Transverse colon (tissue), 4 donors: ENCODE measurements at regions not wholly inside any gene's neighbourhood (a gene's known extent, or its start where the extent isn't known, plus 50 kb on each side); places are given as distances from the start of the nearest gene placed in this dataset.
"Not testable (repeated sequence)": the region's sequence is repeated elsewhere in the genome, so short reads cannot be mapped to it uniquely, and the experiment has no call there.

Experiments used
- DNase-seq: peaks from one replicate; pipeline ENCODE4 v3.0.0-alpha.2; 2019
- H3K27ac ChIP-seq, 4 donors: fragments of 200-600 bp; sonication (generic); 2 replicates each; pipeline ENCODE4 v1.5.1; 2016 to 2018; ENCODE audit warnings: inconsistent platforms in 4 of 4
- H3K27me3 ChIP-seq: fragments of 200-600 bp; sonication (generic); 2 replicates; pipeline ENCODE4 v1.5.1; 2017; ENCODE audit warnings: inconsistent platforms
- H3K36me3 ChIP-seq, 4 donors: fragments of 200-600 bp; sonication (generic); 2 replicates each; pipeline ENCODE4 v1.5.1; 2017 to 2019; ENCODE audit warnings: inconsistent platforms in 4 of 4
- H3K4me1 ChIP-seq, 4 donors: fragments of 200-600 bp; sonication (generic); 2 replicates each; pipeline ENCODE4 v1.5.1; 2017 to 2020; ENCODE audit warnings: inconsistent platforms in 4 of 4
- H3K4me3 ChIP-seq, 4 donors: fragments of 200-600 bp; sonication (generic); 1 replicate in 1 of 4; 2 replicates in 3 of 4; pipeline versions ENCODE4 v1.5.1 to v1.6.1; 2017 to 2019; ENCODE audit warnings: inconsistent platforms in 4 of 4
- H3K9me3 ChIP-seq, 2 donors: fragments of 200-600 bp; sonication (generic); 2 replicates each; pipeline ENCODE4 v1.5.1; 2017 to 2019; ENCODE audit warnings: inconsistent platforms in 2 of 2
- CTCF ChIP-seq, 5 experiments: fragments of 200-600 bp in 3 of 5; fragments of 450-650 bp in 2 of 5; sonication (generic) in 3 of 5; IDR thresholded peaks; 1 replicate in 2 of 5; 2 replicates in 3 of 5; pipeline ENCODE4 v1.5.1; 2016 to 2017; ENCODE audit warnings: antibody characterized with exemption in 5 of 5, inconsistent platforms in 3 of 5, mild to moderate bottlenecking in 2 of 5, moderate library complexity in 1 of 5
- EP300 ChIP-seq: sonication (generic); formaldehyde crosslinking; IDR thresholded peaks from one replicate; pipeline ENCODE4 v1.6.1; 2017; ENCODE audit warnings: antibody characterized with exemption, low read depth
- POLR2A ChIP-seq: fragments of 450-650 bp; IDR thresholded peaks from one replicate; pipeline ENCODE4 v1.6.1; 2016; ENCODE audit warnings: antibody characterized with exemption, mild to moderate bottlenecking, moderate library complexity
- POLR2AphosphoS5 ChIP-seq, 3 donors: sonication (generic); formaldehyde crosslinking; IDR thresholded peaks; one replicate each; pipeline ENCODE4 v1.6.1; 2016; ENCODE audit warnings: antibody characterized with exemption in 3 of 3
- WGBS, 2 donors: methylation state at CpG; one replicate each; pipeline ENCODE4 v1.1.5; 2018; ENCODE audit warnings: low coverage in 1 of 2; 5-methylcytosine and 5-hydroxymethylcytosine counted together
- in situ Hi-C, 4 donors: fragments of 200-750 bp; cut with MboI; loops; one replicate each; pipeline versions ENCODE4 v1.15.0 to v1.15.1; 2017; ENCODE audit warnings: low sequenced_read_pairs in 3 of 4, low pct_ligation_motif_present in 1 of 4, low pct_unique_long_range_greater_than_20kb in 1 of 4
- intact Hi-C: fragments of 100-400 bp; cut with DNase I; formaldehyde crosslinking; loops from one replicate; pipeline ENCODE4 v1.15.1; 2023; ENCODE audit warnings: low total_unique reads

GRCh38 chr13:107937848-107938247, 277.5 kb downstream of the LIG4 start:
- in situ Hi-C loops = no loop called here

GRCh38 chr13:107931056-107931455, 284.3 kb downstream of the LIG4 start:
- Histone ChIP-seq H3K4me3 (no peak overlapping the region), H3K27ac (no peak overlapping the region), H3K36me3 (no peaks in the 10 kb centered on the region), H3K27me3 (no peaks in the 10 kb centered on the region), H3K9me3 (no peaks in the 10 kb centered on the region), H3K4me1 (no peaks in the 10 kb centered on the region)
- in situ Hi-C loops = no loop called here
- intact Hi-C loops = no loop called here
- DNase-seq = no peak
- TF ChIP-seq POLR2A (no peak), POLR2AphosphoS5 (IDR thresholded peaks at IDR 0.05) (no peak), CTCF (IDR thresholded peaks at IDR 0.05) (no peak), EP300 (no peak)
- WGBS, 2 donors = 68 to 87% methylated on average over 3 to 4 of the region's 4 CpGs

More at GRCh38 chr13:107937848-107938247, 277.5 kb downstream of the LIG4 start:
- Histone ChIP-seq H3K4me3 (no peak overlapping the region), H3K27ac (no peak overlapping the region), H3K4me1 (no peaks in the 10 kb centered on the region), H3K9me3 (no peaks in the 10 kb centered on the region), H3K27me3 (no peaks in the 10 kb centered on the region), H3K36me3 (no peaks in the 10 kb centered on the region)
- TF ChIP-seq CTCF (IDR thresholded peaks at IDR 0.05) = no peak
- no peak for TF ChIP-seq EP300
- TF ChIP-seq POLR2A = no peak
- TF ChIP-seq POLR2AphosphoS5 (IDR thresholded peaks at IDR 0.05) = no peak
- 67 to 73% methylated on average over 2 of the region's 2 CpGs for WGBS, 2 donors
- intact Hi-C loops = no loop called here
- DNase-seq = no peak

- 92% methylated on average over 3 of the region's 3 CpGs; no CpG with 5 or more reads in 1 of the 2 donors for WGBS, 2 donors
- in situ Hi-C loops (no loop called here), intact Hi-C loops (no loop called here)
- Histone ChIP-seq H3K27ac (no peak overlapping the region), H3K4me1 (no peaks in the 10 kb centered on the region), H3K9me3 (no peaks in the 10 kb centered on the region), H3K27me3 (no peaks in the 10 kb centered on the region), H3K4me3 (no peak overlapping the region), H3K36me3 (no peaks in the 10 kb centered on the region)
- TF ChIP-seq POLR2A (no peak), EP300 (no peak), CTCF (IDR thresholded peaks at IDR 0.05) (no peak), POLR2AphosphoS5 (IDR thresholded peaks at IDR 0.05) (no peak)
- DNase-seq = no peak
Observed at GRCh38 chr13:107928762-107929161, 286.6 kb downstream of the LIG4 start.

GRCh38 chr13:107927557-107927956, 287.8 kb downstream of the LIG4 start:
- DNase-seq = no peak
- Histone ChIP-seq H3K9me3 (no peaks in the 10 kb centered on the region), H3K27me3 (no peaks in the 10 kb centered on the region), H3K36me3 (no peaks in the 10 kb centered on the region), H3K4me3 (no peak overlapping the region), H3K4me1 (no peaks in the 10 kb centered on the region), H3K27ac (no peak overlapping the region)
- TF ChIP-seq CTCF (IDR thresholded peaks at IDR 0.05) (no peak), POLR2AphosphoS5 (IDR thresholded peaks at IDR 0.05) (no peak), EP300 (no peak), POLR2A (no peak)
- intact Hi-C loops (no loop called here), in situ Hi-C loops (no loop called here)
- WGBS, 2 donors = 86 to 96% methylated on average over 3 to 4 of the region's 4 CpGs

- 79 to 100% methylated on average over 1 to 5 of the region's 12 CpGs for WGBS, 2 donors
- H3K27ac ChIP-seq, H3K4me1 ChIP-seq, H3K36me3 ChIP-seq, H3K27me3 ChIP-seq, in situ Hi-C loops, intact Hi-C loops, DNase-seq, H3K4me3 ChIP-seq, H3K9me3 ChIP-seq: not testable (repeated sequence)
Observed at GRCh38 chr13:107926515-107926914, 288.8 kb downstream of the LIG4 start.

GRCh38 chr13:107916902-107917301, 298.4 kb downstream of the LIG4 start:
- 0 to 14% methylated on average over 1 of the region's 1 CpG for WGBS, 2 donors

More at GRCh38 chr13:107916902-107917301, 298.4 kb downstream of the LIG4 start:
- H3K27me3 ChIP-seq, H3K4me3 ChIP-seq, H3K9me3 ChIP-seq, H3K4me1 ChIP-seq, intact Hi-C loops, in situ Hi-C loops, H3K27ac ChIP-seq, H3K36me3 ChIP-seq, DNase-seq: not testable (repeated sequence)
